NCI-H128 (cell line): ENCODE measurements at regions not wholly inside any gene's neighbourhood (a gene's known extent, or its start where the extent isn't known, plus 50 kb on each side); places are given as distances from the start of the nearest gene placed in this dataset.

Source experiments
- DNase-seq: peaks from one replicate; lab custom pipeline; 2025; ENCODE audit not compliant: unreplicated experiment; lab: John Stamatoyannopoulos, UW

- DNase-seq: no peak
Measured at GRCh38 chr5:73295447-73295846, 122.5 kb downstream of the TMEM174 start.

DNA sequence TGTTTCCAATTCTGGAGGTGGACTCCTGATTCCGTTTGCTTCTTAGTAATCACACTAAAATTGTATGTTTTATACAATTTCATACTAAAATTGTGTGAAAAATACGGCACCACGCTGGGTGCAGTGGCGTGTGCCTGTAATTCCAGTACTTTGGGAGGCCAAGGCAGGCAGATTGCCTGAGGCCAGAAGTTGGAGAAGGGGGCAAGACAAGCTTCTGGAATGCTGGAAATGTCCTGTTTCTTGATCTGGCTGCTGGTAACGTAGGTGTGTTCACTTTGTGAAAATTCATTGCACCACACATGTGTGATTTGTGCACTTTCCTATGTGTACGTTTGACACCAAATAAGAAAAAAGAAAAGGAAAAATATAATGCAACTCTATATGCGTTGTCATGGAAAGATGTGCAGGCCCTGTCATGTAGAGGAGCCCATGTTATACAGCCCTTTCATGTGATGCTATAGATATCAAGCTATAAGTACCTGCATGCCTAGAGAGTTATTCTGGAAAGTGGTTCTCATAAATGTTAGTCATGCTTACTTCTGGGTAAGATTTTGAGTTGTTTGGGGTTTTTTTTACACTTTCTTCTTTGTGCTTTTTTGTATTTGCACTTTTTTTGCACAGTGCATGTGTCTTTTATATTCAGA lies 119.9 kb downstream of the TMEM174 start:
- DNase-seq: no peak

- DNase-seq: no peak
Measured at GRCh38 chr5:73291873-73292272, 118.9 kb downstream of the TMEM174 start.

GRCh38 chr5:73290242-73290641 lies 117.2 kb downstream of the TMEM174 start:
- DNase-seq: no peak

GRCh38 chr5:73288803-73289720 lies 116.1 kb downstream of the TMEM174 start:
- no peak for DNase-seq

- DNase-seq: no peak
Measured at GRCh38 chr5:73286896-73287295, 113.9 kb downstream of the TMEM174 start.

DNA sequence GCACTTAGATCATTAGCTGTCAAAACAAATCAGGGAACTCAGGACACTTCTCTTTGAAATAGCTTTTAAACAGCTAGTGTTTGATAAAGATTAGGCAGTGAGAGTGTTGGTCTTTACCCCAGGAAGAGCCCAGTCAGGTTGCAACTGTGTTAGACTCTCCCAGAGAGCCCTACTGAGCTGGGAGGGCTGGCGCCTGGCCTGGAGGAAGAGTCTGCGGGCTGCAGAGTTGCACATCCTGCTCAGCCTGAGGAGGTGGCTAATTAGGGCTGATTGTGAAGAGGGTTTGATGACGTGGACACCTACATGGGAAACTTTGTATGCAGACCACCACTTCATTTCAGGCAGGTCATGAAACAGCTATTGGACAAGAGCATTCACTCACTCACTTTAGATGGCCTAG lies 112.0 kb downstream of the TMEM174 start:
- no peak for DNase-seq

DNA sequence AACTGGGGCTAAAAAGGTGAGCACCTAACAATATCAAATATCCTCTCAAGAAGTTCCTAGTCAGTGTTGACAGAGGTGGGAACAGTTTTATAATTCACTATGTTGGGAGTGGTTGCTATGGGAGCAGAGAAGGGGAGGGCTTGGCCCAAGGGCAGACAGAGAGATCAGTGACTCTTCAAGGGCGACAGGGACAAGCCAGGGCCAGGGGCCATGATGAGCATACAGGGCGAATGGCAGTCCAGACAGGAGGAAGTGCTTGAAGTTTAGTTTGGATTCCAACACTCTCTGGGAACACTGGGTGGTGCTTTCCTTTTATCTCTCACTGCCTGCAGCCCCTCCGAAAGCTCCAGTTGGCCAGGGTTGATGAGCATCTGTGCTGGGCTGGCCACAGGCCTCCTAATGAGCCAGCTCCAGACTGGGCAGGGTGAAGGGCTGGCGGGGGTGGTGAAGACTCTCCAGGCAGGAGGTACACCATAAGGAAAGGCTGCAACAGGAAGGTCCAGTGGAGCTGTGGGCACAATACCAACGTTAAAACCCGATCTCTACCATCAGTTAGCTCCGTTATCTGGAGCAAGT lies 111.3 kb downstream of the TMEM174 start:
- DNase-seq: no peak

DNA sequence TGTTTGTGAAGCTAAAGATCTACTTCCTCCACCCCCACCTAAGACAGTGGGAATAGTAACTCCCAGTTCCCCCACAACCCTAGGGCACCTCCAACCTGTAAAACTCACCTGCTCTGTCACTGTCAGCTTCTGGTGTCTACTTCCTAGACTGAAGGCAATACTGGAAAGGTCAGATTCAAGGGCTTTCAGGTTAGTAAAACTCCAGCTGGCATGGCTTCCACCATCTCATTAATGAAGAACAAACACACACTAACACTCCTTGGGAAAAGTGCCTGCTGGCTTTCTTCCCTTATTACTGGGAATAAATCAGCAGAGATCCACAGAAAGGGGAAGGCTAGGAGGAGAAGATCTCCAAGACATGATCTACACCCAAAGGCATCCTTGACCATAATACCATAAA lies 109.9 kb downstream of the TMEM174 start:
- no peak for DNase-seq

GRCh38 chr5:73282383-73282782 lies 109.4 kb downstream of the TMEM174 start:
- peak; percentile 74 for DNase-seq

DNA sequence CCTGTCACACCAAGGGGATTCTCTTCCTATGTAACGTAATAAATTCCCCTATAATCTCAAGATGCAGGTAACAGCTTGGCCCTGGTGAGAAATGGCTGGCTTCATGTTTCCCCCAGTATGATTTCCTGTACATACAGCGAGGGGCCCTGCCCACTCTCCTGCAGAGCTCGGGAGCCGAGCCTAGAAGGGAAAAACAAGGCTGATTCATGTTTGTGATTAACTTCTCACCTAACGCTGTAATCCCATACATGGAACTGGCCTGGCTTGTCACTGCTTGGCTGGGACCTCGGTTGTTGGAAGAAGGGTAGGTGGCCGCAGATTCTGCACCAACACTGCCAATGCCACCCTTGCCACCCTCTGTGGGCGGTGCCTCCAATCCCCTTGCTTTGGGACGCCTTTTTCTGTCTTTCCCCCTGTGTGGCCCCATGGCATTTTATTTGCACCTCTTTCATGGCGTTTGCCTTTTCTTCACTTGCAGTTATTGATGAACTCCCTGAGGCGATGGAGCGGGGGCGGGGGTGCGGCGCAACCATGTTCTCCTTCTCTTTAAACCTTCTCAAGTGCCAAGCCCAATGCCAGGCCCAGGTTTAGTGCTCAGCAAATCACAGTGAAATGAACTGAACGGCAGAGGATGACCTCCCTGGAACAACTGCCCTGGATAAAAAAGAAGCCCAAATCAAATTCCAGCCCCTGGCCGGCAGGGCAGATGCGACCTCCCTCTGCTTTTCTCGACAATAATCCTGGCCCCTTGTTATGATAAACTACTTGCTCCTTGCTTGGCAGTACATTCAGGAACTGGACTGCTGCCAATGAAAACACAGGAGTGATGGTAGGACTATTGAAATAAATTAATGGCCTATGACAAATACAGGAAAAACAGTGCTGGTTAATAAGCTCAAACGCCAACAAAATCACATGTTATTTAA lies 108.1 kb downstream of the TMEM174 start:
- DNase-seq: peak; percentile 78

GRCh38 chr5:73280386-73280785 lies 107.4 kb downstream of the TMEM174 start:
- no peak for DNase-seq

DNA sequence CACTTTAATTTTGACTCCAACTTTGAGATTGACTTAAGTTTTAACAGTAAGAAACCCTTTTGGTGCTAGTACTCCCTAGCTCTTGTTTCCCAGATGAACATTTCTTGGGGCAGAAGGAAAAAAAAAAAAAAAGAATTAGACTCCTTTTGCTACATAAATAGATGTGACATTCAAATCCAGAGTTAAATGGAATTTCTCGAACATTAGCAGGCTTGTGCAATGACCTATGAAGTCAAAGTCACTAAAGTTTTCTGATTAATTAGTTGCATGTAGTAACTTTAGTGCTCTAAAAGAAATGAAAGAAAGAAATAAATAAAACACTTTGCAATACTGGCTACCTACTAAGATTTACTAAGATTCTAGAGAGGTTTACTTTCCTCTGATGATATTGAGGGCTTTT lies 106.8 kb downstream of the TMEM174 start:
- no peak for DNase-seq

GRCh38 chr5:73278693-73279092 lies 105.7 kb downstream of the TMEM174 start:
- DNase-seq: no peak

DNA sequence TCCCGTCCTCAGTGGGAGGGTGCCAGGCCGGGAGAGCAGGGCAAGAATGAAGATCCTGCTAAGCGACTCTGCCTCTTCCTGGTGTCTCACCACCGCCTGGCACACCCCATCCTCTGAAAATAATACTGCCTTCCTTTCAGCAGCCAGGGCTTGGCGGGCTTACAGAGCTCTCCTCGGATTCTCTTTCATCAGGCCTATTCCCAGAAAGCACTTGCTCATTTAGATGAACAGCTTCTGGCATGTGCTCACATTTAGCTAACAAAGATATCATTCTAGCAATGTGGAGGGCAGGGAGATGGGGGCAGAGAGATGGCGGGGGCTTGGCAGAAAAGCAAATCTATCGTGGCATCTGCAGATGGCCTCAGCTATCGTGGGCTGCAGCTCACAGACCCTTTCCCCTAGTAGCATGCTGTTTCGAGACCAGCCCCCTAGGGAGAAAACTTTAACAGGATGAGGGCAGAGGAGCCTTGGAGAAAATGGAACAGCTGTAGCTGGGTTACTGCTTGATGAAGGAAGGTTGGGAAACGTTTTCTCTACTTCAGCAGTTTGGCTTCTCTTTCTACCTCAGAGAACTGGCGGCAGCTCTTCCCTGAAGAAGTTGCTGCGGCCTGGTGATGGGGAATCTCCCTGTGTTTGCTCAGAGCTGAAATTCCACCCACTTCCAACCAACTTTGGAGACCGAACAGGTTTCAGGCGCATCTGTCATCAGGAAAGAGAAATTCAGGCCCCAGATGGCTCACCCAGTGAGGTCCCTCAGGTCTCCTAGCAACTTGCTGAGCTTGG lies 102.1 kb downstream of the TMEM174 start:
- DNase-seq: no peak

DNA sequence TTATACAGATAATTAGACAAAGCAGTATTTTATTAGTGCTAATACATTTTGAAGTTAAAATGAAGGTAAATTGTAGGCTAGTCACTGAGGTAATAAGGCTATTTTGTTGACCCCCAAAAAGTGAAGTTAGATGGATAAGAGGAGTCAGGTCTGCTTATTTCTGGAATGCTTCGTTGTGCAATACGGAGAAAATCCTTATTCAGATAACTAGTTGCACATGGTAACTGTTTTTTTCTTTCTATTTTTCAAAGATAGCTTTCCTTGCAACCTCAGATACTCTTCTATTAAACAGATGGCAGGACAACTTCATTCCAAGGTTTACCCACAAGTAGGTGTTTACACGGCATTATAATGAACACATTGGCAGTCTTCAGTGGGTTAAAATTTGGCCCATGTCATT lies 101.1 kb downstream of the TMEM174 start:
- DNase-seq: no peak

GRCh38 chr5:73273379-73274050 lies 100.5 kb downstream of the TMEM174 start:
- DNase-seq: no peak

GRCh38 chr5:73272351-73272750 lies 99.4 kb downstream of the TMEM174 start:
- DNase-seq: no peak

DNA sequence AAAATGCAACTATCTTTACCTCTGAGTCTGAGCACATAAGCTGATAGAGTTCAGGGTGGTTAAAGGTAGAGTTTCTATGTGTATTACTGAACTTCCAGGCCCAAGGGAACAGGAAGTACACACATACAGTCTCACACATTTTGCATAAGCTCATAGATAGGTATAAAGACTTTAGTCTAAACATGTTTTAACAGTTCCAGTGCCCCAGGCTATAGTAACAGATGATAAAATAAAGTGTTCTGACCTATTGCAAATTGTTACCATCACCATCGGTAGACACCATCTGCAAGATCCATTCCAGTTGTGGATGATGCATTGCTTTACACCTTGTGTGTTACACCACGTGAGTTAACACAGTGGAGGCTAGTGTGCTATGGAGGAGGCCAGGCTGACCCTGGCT lies 95.8 kb downstream of the TMEM174 start:
- no peak for DNase-seq
